ENCODE measurements at regions not wholly inside any gene's neighbourhood (a gene's known extent, or its start where the extent isn't known, plus 50 kb on each side); places are given as distances from the start of the nearest gene placed in this dataset.

DNA sequence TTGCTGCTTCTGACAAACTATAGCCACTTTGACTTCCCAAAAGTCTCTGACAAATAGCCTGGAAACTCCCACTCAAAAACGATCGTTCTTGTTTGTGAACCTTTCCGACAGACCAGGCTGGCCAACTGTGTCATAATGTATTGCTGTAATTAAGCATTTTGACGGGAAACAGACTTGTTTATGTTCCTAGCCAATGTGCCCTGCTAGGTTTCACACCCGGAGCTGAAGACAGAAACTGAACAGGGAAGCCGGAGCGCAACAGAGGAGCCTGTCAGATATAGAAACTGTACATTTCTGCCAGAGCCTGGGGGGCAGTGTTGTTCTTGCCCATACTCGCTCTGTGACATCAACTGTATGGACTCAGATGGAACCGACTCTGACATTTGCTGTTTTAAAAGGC lies 55.3 kb upstream of the C7orf33 start:
- no peaks in the 10 kb centered on the region for H3K36me3 ChIP-seq (ENCODE audit: control insufficient read depth, insufficient read depth, low read length)
- no peak for FAIRE-seq
- no peak overlapping the region for H3K4me3 ChIP-seq (ENCODE audit: low read depth, low read length)
- no peaks in the 10 kb centered on the region for H3K27me3 ChIP-seq (ENCODE audit: control insufficient read depth, insufficient read depth, low read length)
- no peak for DNase-seq (ENCODE audit: low read depth)
- no peak for TF ChIP-seq CTCF (IDR thresholded peaks at IDR 0.05; ENCODE audit: insufficient read depth, low read length, severe bottlenecking)

DNA sequence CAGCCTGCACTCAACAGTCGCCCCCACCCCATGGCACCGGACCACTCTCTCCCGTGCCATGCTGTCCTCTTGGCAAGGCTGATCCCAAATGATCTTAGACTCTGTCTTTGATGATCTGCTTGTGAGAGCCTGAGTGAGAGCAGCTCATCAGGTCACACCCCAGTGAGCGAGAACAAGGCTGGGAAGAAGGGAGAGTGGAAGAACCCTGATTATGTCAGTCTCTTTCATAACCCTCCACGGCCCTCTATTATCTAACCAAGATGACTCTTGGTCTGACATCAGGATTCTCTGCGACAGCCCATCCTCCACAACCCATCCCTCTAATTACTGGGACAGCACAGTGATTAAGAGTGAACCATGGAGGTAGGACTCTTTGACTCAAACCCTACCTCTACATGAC lies 53.1 kb upstream of the C7orf33 start:
- Histone ChIP-seq H3K27me3 (ENCODE audit: control insufficient read depth, insufficient read depth, low read length) (no peaks in the 10 kb centered on the region), H3K4me3 (ENCODE audit: low read depth, low read length) (no peak overlapping the region), H3K36me3 (ENCODE audit: control insufficient read depth, insufficient read depth, low read length) (no peaks in the 10 kb centered on the region)
- TF ChIP-seq CTCF (IDR thresholded peaks at IDR 0.05; ENCODE audit: insufficient read depth, low read length, severe bottlenecking): no peak
- FAIRE-seq (no peak), DNase-seq (ENCODE audit: low read depth) (no peak)

DNA sequence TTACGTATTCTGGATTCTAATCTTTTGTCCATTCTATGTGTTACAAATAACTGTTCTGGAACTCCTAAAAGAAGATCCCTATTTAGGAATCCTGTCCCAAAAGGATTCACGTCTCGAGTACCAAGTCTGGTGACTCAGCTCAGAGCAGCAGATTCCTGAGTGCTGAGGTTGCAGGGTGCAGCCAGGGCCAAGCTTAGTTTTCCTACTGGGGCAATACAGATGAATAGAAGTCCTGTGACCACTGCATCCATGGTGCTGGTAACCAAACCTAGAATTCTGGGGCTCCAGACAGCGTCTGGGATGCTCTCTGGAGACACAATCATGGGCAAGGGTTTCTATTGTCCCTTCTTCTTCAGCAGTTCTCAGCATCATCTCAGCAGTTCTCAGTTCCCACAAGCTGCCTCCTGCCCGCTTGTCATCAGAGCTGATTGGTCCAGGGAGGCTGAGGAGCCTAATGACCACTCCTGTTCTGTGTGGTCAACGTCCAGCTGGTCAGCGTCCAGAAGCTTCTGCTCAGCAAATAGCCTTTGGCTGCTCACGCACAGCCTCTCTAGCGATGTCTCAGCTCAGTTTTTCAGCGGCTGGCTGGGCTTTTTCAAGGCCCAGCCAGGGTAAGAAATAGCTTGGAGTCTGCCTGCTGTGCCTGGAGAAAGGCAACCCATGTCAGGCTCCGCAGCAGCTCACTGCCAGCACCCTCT lies 50.4 kb upstream of the C7orf33 start:
- FAIRE-seq: peak; percentile 23

More for the DNA sequence above, 50.4 kb upstream of the C7orf33 start:
- H3K4me3 ChIP-seq (ENCODE audit: low read depth, low read length): no peak overlapping the region
- DNase-seq (ENCODE audit: low read depth): peak; percentile 68
- no peak for TF ChIP-seq CTCF (IDR thresholded peaks at IDR 0.05; ENCODE audit: insufficient read depth, low read length, severe bottlenecking)
- H3K36me3 ChIP-seq (ENCODE audit: control insufficient read depth, insufficient read depth, low read length): no peaks in the 10 kb centered on the region
- no peaks in the 10 kb centered on the region for H3K27me3 ChIP-seq (ENCODE audit: control insufficient read depth, insufficient read depth, low read length)

All from bronchial epithelial cell (primary cell).